Keratinocyte (primary cell): ENCODE measurements at regions not wholly inside any gene's neighbourhood (a gene's known extent, or its start where the extent isn't known, plus 50 kb on each side); places are given as distances from the start of the nearest gene placed in this dataset.

Source experiments
- DNase-seq: peaks from one replicate; pipeline ENCODE4 v3.0.0-alpha.2; 2011; ENCODE audit warnings: low read depth, missing footprints, low spot score
- FAIRE-seq: peaks from 2 replicates; lab custom pipeline; 2011; peaks lifted over from hg19 to GRCh38; lab: Jason Lieb, UNC
- H2AFZ ChIP-seq: 2 replicates; pipeline ENCODE4 v1.6.0; 2012; ENCODE audit warnings: low read length, control low read depth, inconsistent platforms; ENCODE audit not compliant: control insufficient read depth
- H3K27ac ChIP-seq: 2 replicates; pipeline ENCODE4 v1.5.1; 2011; ENCODE audit warnings: low read length; ENCODE audit not compliant: control insufficient read depth, insufficient read depth
- H3K27me3 ChIP-seq: 3 replicates; pipeline ENCODE4 v1.6.0; 2011; ENCODE audit warnings: low read length; ENCODE audit not compliant: control insufficient read depth, insufficient read depth; ENCODE audit errors: extremely low read depth
- H3K36me3 ChIP-seq, 2 experiments: 2 replicates in 1 of 2; 3 replicates in 1 of 2; pipeline ENCODE4 v1.5.1; 2011; ENCODE audit warnings: low read length in 2 of 2, mild to moderate bottlenecking in 1 of 2; ENCODE audit not compliant: control insufficient read depth in 2 of 2, insufficient read depth in 2 of 2; ENCODE audit errors: extremely low read depth in 1 of 2
- H3K4me1 ChIP-seq: 3 replicates; pipeline ENCODE4 v1.5.1; 2011; ENCODE audit warnings: low read length; ENCODE audit not compliant: control insufficient read depth, insufficient read depth; ENCODE audit errors: extremely low read depth
- H3K4me2 ChIP-seq: 3 replicates; pipeline ENCODE4 v1.6.0; 2011; ENCODE audit warnings: low read depth, low read length; ENCODE audit not compliant: control insufficient read depth, insufficient read depth; ENCODE audit errors: extremely low read depth
- H3K4me3 ChIP-seq, 3 experiments: fragments of 200-600 bp in 1 of 3; sonication (generic) in 1 of 3; 2 replicates in 2 of 3; 3 replicates in 1 of 3; pipeline ENCODE4 v1.5.1; 2011 to 2016; ENCODE audit warnings: low read length in 3 of 3, mild to moderate bottlenecking in 3 of 3, control low read depth in 2 of 3, inconsistent platforms in 1 of 3, low read depth in 1 of 3, mixed read lengths in 1 of 3, mixed run types in 1 of 3, moderate library complexity in 1 of 3; ENCODE audit not compliant: control insufficient read depth in 2 of 3, insufficient read depth in 2 of 3; ENCODE audit errors: extremely low read depth in 1 of 3
- H3K79me2 ChIP-seq: 2 replicates; pipeline ENCODE4 v1.6.0; 2012; ENCODE audit warnings: low read length; ENCODE audit not compliant: control insufficient read depth, insufficient read depth
- H3K9ac ChIP-seq: 3 replicates; pipeline ENCODE4 v1.6.0; 2011; ENCODE audit warnings: low read length; ENCODE audit not compliant: control insufficient read depth, insufficient read depth; ENCODE audit errors: extremely low read depth
- H3K9me1 ChIP-seq: 3 replicates; pipeline ENCODE4 v1.6.0; 2011; ENCODE audit warnings: low read length; ENCODE audit not compliant: control insufficient read depth, insufficient read depth; ENCODE audit errors: extremely low read depth
- H3K9me3 ChIP-seq: 2 replicates; pipeline ENCODE4 v1.5.1; 2012; ENCODE audit warnings: low read depth, low read length; ENCODE audit not compliant: control insufficient read depth
- H4K20me1 ChIP-seq: 3 replicates; pipeline ENCODE4 v1.6.0; 2011; ENCODE audit warnings: low read length; ENCODE audit not compliant: control insufficient read depth, insufficient read depth; ENCODE audit errors: extremely low read depth
- CTCF ChIP-seq, 3 experiments: IDR thresholded peaks in 1 of 3; conservative IDR thresholded peaks in 1 of 3; optimal IDR thresholded peaks in 1 of 3; 2 replicates in 2 of 3; 3 replicates in 1 of 3; pipeline versions ENCODE3 to v1.5.1; 2011; ENCODE audit warnings: low read length in 3 of 3, mild to moderate bottlenecking in 3 of 3, moderate library complexity in 2 of 3, control low read depth in 1 of 3, inconsistent platforms in 1 of 3; ENCODE audit not compliant: insufficient read depth in 2 of 3; ENCODE audit errors: extremely low read depth in 1 of 3
- EZH2 ChIP-seq: IDR thresholded peaks from one replicate; pipeline ENCODE4 v1.6.1; 2012; ENCODE audit warnings: inconsistent platforms, mild to moderate bottlenecking, low read length, moderate library complexity
- dilution Hi-C: fragments of 300-500 bp; cut with MboI; formaldehyde crosslinking; loops from one replicate; pipeline ENCODE4 v1.7.0; 2020; ENCODE audit warnings: low sequenced_read_pairs; ENCODE audit not compliant: extremely low pct_ligation_motif_present

GRCh38 chr16:87231295-87231694 lies 85.9 kb downstream of the C16orf95 start:
- no peaks in the 10 kb centered on the region for H4K20me1 ChIP-seq
- dilution Hi-C loops: no loop called here
- TF ChIP-seq CTCF (optimal IDR thresholded peaks at IDR 0.05 in 1 of 3, IDR thresholded peaks at IDR 0.05 in 1 of 3, conservative IDR thresholded peaks at IDR 0.05 in 1 of 3; ENCODE audit: extremely low read depth in 1 of 3, insufficient read depth in 2 of 3, low read length in 3 of 3) (no peak), EZH2 (no peak)

GRCh38 chr16:87231911-87232310 lies 85.3 kb downstream of the C16orf95 start:
- Histone ChIP-seq H3K36me3 (no peaks in the 10 kb centered on the region), H3K4me2 (no peak overlapping the region), H3K4me3 (no peak overlapping the region), H3K27ac (no peak overlapping the region), H3K27me3 (no peaks in the 10 kb centered on the region), H3K9me3 (peaks cover 2% of the 10 kb centered on the region), H3K9me1 (no peaks in the 10 kb centered on the region), H2AFZ (no peak overlapping the region), H3K4me1 (no peaks in the 10 kb centered on the region), H3K79me2 (no peaks in the 10 kb centered on the region), H3K9ac (no peak overlapping the region), H4K20me1 (no peaks in the 10 kb centered on the region)
- dilution Hi-C loops: no loop called here
- TF ChIP-seq EZH2 (no peak), CTCF (optimal IDR thresholded peaks at IDR 0.05 in 1 of 3, IDR thresholded peaks at IDR 0.05 in 1 of 3, conservative IDR thresholded peaks at IDR 0.05 in 1 of 3; ENCODE audit: extremely low read depth in 1 of 3, insufficient read depth in 2 of 3, low read length in 3 of 3) (no peak)
- DNase-seq: no peak
- no peak for FAIRE-seq

More at GRCh38 chr16:87231295-87231694, 85.9 kb downstream of the C16orf95 start:
- Histone ChIP-seq H3K4me1 (no peaks in the 10 kb centered on the region), H3K27me3 (no peaks in the 10 kb centered on the region), H3K9ac (no peak overlapping the region), H3K27ac (no peak overlapping the region), H3K9me3 (peaks cover 2% of the 10 kb centered on the region), H2AFZ (no peak overlapping the region), H3K9me1 (no peaks in the 10 kb centered on the region), H3K36me3 (no peaks in the 10 kb centered on the region), H3K4me3 (no peak overlapping the region), H3K79me2 (no peaks in the 10 kb centered on the region), H3K4me2 (no peak overlapping the region)
- DNase-seq: no peak
- FAIRE-seq: no peak
